ENCODE measurements at regions not wholly inside any gene's neighbourhood (a gene's known extent, or its start where the extent isn't known, plus 50 kb on each side); places are given as distances from the start of the nearest gene placed in this dataset.

DNA sequence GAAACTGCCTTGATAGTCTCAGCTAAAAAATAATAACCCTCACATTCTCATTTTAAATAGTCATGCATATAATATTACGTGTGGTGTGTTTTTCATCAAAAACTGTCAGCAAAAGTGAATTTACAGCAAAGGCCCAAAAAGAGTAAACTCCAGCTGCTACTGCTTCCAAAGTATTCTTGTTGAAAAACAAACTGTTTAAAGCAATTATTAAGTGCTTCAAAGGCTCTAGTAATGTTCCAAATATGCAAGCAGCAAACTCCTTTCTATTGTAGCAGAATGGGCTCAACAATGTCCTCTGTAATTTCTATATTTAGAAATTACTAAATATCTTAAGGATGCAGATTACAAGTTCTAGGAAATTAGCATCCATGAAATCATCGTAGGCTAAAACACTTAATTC lies 280.0 kb upstream of the TBX18 start:
- no CpG with 5 or more reads among the region's 2 CpGs for WGBS (ENCODE audit: insufficient coverage)
- H4K20me1 ChIP-seq (ENCODE audit: control insufficient read depth, insufficient read depth, low read length, poor library complexity, severe bottlenecking) = no peaks in the 10 kb centered on the region
- no peak overlapping the region for H3K27ac ChIP-seq (ENCODE audit: low read length in 2 of 2)
- H2AFZ ChIP-seq (ENCODE audit: insufficient read depth, low read depth, low read length, poor library complexity, severe bottlenecking) = no peak overlapping the region
- ATAC-seq (ENCODE audit: low read depth) = no peak
- TF ChIP-seq, protein P1, sequence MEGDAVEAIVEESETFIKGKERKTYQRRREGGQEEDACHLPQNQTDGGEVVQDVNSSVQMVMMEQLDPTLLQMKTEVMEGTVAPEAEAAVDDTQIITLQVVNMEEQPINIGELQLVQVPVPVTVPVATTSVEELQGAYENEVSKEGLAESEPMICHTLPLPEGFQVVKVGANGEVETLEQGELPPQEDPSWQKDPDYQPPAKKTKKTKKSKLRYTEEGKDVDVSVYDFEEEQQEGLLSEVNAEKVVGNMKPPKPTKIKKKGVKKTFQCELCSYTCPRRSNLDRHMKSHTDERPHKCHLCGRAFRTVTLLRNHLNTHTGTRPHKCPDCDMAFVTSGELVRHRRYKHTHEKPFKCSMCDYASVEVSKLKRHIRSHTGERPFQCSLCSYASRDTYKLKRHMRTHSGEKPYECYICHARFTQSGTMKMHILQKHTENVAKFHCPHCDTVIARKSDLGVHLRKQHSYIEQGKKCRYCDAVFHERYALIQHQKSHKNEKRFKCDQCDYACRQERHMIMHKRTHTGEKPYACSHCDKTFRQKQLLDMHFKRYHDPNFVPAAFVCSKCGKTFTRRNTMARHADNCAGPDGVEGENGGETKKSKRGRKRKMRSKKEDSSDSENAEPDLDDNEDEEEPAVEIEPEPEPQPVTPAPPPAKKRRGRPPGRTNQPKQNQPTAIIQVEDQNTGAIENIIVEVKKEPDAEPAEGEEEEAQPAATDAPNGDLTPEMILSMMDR (IDR thresholded peaks at IDR 0.05) = no peak
- no peak for TF ChIP-seq EZH2 (IDR thresholded peaks at IDR 0.05; ENCODE audit: borderline replicate concordance, insufficient read depth, low read depth, low read length, poor library complexity, severe bottlenecking)
- intact Hi-C loops (cut with micrococcal nuclease) = no loop called here
- CTCF ChIA-PET = no interaction called here
- Mint-ChIP-seq H3K27ac (no peak overlapping the region), H3K9me3 (ENCODE audit: insufficient read depth) (no peaks in the 10 kb centered on the region), H3K4me3 (no peak overlapping the region), H3K27me3 (no peaks in the 10 kb centered on the region), H3K4me1 (no peaks in the 10 kb centered on the region)
- H3K9ac ChIP-seq (ENCODE audit: low read length) = no peak overlapping the region
- no peaks in the 10 kb centered on the region for H3K27me3 ChIP-seq (replicated peaks in 1 of 4; ENCODE audit: control extremely low read depth in 1 of 4, control insufficient read depth in 3 of 4, insufficient read depth in 4 of 4, low read length in 3 of 4)
- no peak for DNase-seq
- POLR2A ChIA-PET = no interaction called here
- no peaks in the 10 kb centered on the region for H3K36me3 ChIP-seq (replicated peaks in 1 of 2; ENCODE audit: control extremely low read depth in 1 of 2, control insufficient read depth in 1 of 2, extremely low read depth in 1 of 2, insufficient read depth in 2 of 2, low read length in 1 of 2)
- H3K4me1 ChIP-seq (ENCODE audit: control insufficient read depth in 2 of 2, insufficient read depth in 2 of 2, low read length in 2 of 2) = no peaks in the 10 kb centered on the region
- H3K9me3 ChIP-seq (ENCODE audit: control extremely low read depth in 1 of 3, control insufficient read depth in 2 of 3, insufficient read depth in 1 of 3, low read length in 2 of 3) = no peaks in the 10 kb centered on the region
- H3K4me2 ChIP-seq (replicated peaks; ENCODE audit: low read depth, low read length, poor library complexity, severe bottlenecking) = no peak overlapping the region
- H3K4me3 ChIP-seq (ENCODE audit: control extremely low read depth in 1 of 5, extremely low read depth in 1 of 5, insufficient read depth in 1 of 5, low read depth in 2 of 5, low read length in 4 of 5) = no peak overlapping the region
- no peaks in the 10 kb centered on the region for H3K79me2 ChIP-seq (ENCODE audit: control insufficient read depth, insufficient read depth, low read length)

DNA sequence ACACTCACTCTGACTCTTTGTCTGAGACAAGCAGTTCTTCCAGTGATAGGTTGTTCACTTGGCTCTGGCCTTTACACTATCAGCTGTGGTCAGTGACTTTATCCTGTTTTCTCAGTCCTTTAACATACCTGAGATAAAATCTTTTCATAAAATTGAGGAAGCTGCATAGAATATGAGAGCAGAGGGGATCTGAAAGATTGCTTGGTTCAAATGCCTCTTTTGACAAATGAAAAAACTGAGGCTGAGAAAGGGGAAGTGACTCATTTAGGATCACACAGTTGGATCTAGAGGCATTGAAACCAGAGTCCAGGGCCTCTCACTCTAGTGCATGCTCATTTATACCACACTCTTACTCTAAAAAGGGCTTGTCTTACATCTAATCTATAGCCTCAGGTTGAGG lies 277.0 kb upstream of the TBX18 start:
- no peak for ATAC-seq (ENCODE audit: low read depth)
- H2AFZ ChIP-seq (ENCODE audit: insufficient read depth, low read depth, low read length, poor library complexity, severe bottlenecking) = no peak overlapping the region

More for the DNA sequence above, 277.0 kb upstream of the TBX18 start:
- no peak overlapping the region for H3K4me3 ChIP-seq (ENCODE audit: control extremely low read depth in 1 of 5, extremely low read depth in 1 of 5, insufficient read depth in 1 of 5, low read depth in 2 of 5, low read length in 4 of 5)
- no peaks in the 10 kb centered on the region for H3K27me3 ChIP-seq (replicated peaks in 1 of 4; ENCODE audit: control extremely low read depth in 1 of 4, control insufficient read depth in 3 of 4, insufficient read depth in 4 of 4, low read length in 3 of 4)
- Mint-ChIP-seq H3K9me3 (ENCODE audit: insufficient read depth) (no peaks in the 10 kb centered on the region), H3K27me3 (no peaks in the 10 kb centered on the region), H3K27ac (no peak overlapping the region), H3K4me1 (no peaks in the 10 kb centered on the region), H3K4me3 (no peak overlapping the region)
- POLR2A ChIA-PET = no interaction called here
- no peak overlapping the region for H3K27ac ChIP-seq (ENCODE audit: low read length in 2 of 2)
- H3K79me2 ChIP-seq (ENCODE audit: control insufficient read depth, insufficient read depth, low read length) = no peaks in the 10 kb centered on the region
- H3K4me1 ChIP-seq (ENCODE audit: control insufficient read depth in 2 of 2, insufficient read depth in 2 of 2, low read length in 2 of 2) = no peaks in the 10 kb centered on the region
- no peak for TF ChIP-seq EZH2 (IDR thresholded peaks at IDR 0.05; ENCODE audit: borderline replicate concordance, insufficient read depth, low read depth, low read length, poor library complexity, severe bottlenecking)
- TF ChIP-seq, protein P1 (IDR thresholded peaks at IDR 0.05) = no peak
- intact Hi-C loops (cut with micrococcal nuclease) = no loop called here
- CTCF ChIA-PET = no interaction called here
- H3K4me2 ChIP-seq (replicated peaks; ENCODE audit: low read depth, low read length, poor library complexity, severe bottlenecking) = no peak overlapping the region
- no peaks in the 10 kb centered on the region for H3K36me3 ChIP-seq (replicated peaks in 1 of 2; ENCODE audit: control extremely low read depth in 1 of 2, control insufficient read depth in 1 of 2, extremely low read depth in 1 of 2, insufficient read depth in 2 of 2, low read length in 1 of 2)
- no peaks in the 10 kb centered on the region for H4K20me1 ChIP-seq (ENCODE audit: control insufficient read depth, insufficient read depth, low read length, poor library complexity, severe bottlenecking)
- H3K9ac ChIP-seq (ENCODE audit: low read length) = no peak overlapping the region
- DNase-seq = no peak
- H3K9me3 ChIP-seq (ENCODE audit: control extremely low read depth in 1 of 3, control insufficient read depth in 2 of 3, insufficient read depth in 1 of 3, low read length in 2 of 3) = peaks cover 0 to 3% (median 0%) of the 10 kb centered on the region in 3 donors

Measured in B cell (primary cell).